Brain microvascular endothelial cell (primary cell): ENCODE measurements at regions not wholly inside any gene's neighbourhood (a gene's known extent, or its start where the extent isn't known, plus 50 kb on each side); places are given as distances from the start of the nearest gene placed in this dataset.
"Not testable (repeated sequence)": the region's sequence is repeated elsewhere in the genome, so short reads cannot be mapped to it uniquely, and the experiment has no call there.

Experiments used
- DNase-seq: peaks from one replicate; pipeline ENCODE4 v3.0.0-alpha.2; 2020
- H3K27ac ChIP-seq: fragments of 250-450 bp; sonication (Bioruptor Pico); 2 replicates; pipeline ENCODE4 v1.5.1; 2020; ENCODE audit warnings: mild to moderate bottlenecking, moderate library complexity
- H3K27me3 ChIP-seq: fragments of 250-450 bp; sonication (Bioruptor Pico); replicated peaks from 2 replicates; pipeline ENCODE4 v1.5.1; 2020; ENCODE audit warnings: mild to moderate bottlenecking
- H3K36me3 ChIP-seq: fragments of 250-450 bp; sonication (Bioruptor Pico); replicated peaks from 2 replicates; pipeline ENCODE4 v1.5.1; 2020; ENCODE audit warnings: mild to moderate bottlenecking
- H3K4me3 ChIP-seq: 2 replicates; pipeline ENCODE4 v1.5.1; 2011; ENCODE audit warnings: low read depth, mild to moderate bottlenecking, control low read depth, low read length, moderate library complexity
- in situ Hi-C: cut with HindIII; loops from 2 replicates; pipeline ENCODE4 v1.10.0; 2017; ENCODE audit warnings: low sequenced_read_pairs, low pct_ligation_motif_present
- TF ChIP-seq, protein P1 (sequence below): IDR thresholded peaks from 2 replicates; pipeline ENCODE4 v1.5.1; 2011; ENCODE audit warnings: low read depth, mild to moderate bottlenecking, moderate library complexity, low read length, control low read depth, inconsistent platforms; ENCODE audit errors: missing control alignments

DNA sequence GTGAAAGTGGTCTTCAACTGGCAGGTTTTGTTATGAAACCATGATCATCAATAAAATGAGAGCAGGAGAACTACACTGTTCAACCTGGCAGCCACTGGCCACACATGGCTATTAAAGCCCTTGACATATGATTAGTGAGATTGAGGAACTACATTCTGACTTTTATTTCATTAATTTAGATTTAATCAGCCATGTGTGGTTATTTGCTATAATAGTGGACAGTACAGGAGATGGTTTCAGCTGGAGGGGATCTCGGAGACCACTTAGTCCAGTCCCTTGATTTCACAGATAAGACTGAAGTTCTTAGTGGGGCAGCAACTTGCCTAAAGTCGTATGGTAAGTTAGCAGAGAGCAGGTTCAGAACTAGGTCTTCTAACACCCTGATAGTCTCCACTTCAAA lies 111.7 kb upstream of the BMPER start:
- H3K27me3 ChIP-seq: no peaks in the 10 kb centered on the region
- no peak overlapping the region for H3K4me3 ChIP-seq
- TF ChIP-seq, protein P1, sequence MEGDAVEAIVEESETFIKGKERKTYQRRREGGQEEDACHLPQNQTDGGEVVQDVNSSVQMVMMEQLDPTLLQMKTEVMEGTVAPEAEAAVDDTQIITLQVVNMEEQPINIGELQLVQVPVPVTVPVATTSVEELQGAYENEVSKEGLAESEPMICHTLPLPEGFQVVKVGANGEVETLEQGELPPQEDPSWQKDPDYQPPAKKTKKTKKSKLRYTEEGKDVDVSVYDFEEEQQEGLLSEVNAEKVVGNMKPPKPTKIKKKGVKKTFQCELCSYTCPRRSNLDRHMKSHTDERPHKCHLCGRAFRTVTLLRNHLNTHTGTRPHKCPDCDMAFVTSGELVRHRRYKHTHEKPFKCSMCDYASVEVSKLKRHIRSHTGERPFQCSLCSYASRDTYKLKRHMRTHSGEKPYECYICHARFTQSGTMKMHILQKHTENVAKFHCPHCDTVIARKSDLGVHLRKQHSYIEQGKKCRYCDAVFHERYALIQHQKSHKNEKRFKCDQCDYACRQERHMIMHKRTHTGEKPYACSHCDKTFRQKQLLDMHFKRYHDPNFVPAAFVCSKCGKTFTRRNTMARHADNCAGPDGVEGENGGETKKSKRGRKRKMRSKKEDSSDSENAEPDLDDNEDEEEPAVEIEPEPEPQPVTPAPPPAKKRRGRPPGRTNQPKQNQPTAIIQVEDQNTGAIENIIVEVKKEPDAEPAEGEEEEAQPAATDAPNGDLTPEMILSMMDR: no peak
- DNase-seq: no peak
- H3K36me3 ChIP-seq: no peaks in the 10 kb centered on the region
- in situ Hi-C loops: no loop called here
- H3K27ac ChIP-seq: no peak overlapping the region

DNA sequence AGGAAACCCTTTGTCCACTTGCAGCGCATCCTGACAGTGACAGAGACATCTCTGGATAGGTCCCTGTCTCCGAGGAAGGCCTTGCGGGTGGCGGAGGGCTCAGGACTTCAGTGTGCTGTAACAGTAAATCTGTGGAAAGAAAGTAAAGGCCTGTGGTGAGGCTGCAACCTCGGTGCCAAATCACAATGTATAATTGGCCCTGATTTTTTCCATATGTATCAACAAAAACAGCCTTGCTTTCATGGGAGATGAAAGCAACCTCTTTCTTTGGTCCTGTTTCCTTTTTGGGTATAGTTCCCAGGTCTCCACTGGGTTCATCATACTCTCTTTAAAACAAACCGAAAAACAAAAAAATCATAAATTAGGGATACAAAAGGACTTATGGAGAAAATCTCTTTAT lies 110.9 kb upstream of the BMPER start:
- in situ Hi-C loops: no loop called here
- Histone ChIP-seq H3K4me3 (no peak overlapping the region), H3K27me3 (no peaks in the 10 kb centered on the region), H3K36me3 (no peaks in the 10 kb centered on the region), H3K27ac (no peak overlapping the region)
- TF ChIP-seq, protein P1: no peak
- no peak for DNase-seq

DNA sequence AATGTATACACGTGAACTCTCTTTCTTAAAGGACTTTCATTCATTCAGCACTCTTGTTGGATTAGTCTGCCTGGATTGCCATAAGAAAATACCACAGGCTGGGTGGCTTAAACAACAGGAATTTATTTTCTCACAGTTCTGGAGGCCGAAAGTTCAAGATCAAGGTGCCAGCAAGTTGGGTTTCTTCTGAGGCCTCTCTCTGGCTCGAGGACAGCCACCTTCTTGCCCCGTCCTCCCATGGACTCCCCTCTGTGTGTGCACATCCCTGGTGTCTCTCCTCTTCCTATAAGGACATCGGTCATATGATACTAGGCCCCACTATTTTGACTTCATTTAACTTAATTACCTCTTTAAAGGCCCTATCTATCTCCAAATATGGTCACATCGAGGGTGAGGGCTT lies 110.4 kb upstream of the BMPER start:
- no peak for DNase-seq
- Histone ChIP-seq H3K27me3 (no peaks in the 10 kb centered on the region), H3K36me3 (no peaks in the 10 kb centered on the region), H3K27ac (no peak overlapping the region), H3K4me3 (no peak overlapping the region)
- TF ChIP-seq, protein P1: no peak
- in situ Hi-C loops: no loop called here

DNA sequence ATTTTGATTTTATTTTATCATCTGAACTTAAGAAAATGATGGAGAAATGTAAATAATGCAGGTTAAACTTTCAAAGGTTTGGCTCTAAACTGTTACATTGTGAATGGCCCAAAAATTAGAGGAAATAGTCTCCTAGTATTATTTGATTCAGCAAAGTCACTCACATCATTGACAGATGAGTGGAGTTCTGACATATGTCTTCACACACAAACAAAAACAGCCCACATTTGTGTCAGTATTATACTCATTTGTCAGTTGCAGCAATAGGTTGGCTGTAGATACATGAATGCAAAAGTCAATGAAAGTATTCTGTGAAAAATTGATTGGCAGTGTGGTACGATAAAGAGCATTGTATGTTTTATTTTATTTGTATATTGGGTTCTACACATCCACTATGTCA lies 108.8 kb upstream of the BMPER start:
- H3K36me3 ChIP-seq: no peaks in the 10 kb centered on the region
- TF ChIP-seq, protein P1: no peak
- DNase-seq: no peak
- no peaks in the 10 kb centered on the region for H3K27me3 ChIP-seq
- no peak overlapping the region for H3K4me3 ChIP-seq
- no peak overlapping the region for H3K27ac ChIP-seq
- in situ Hi-C loops: no loop called here

DNA sequence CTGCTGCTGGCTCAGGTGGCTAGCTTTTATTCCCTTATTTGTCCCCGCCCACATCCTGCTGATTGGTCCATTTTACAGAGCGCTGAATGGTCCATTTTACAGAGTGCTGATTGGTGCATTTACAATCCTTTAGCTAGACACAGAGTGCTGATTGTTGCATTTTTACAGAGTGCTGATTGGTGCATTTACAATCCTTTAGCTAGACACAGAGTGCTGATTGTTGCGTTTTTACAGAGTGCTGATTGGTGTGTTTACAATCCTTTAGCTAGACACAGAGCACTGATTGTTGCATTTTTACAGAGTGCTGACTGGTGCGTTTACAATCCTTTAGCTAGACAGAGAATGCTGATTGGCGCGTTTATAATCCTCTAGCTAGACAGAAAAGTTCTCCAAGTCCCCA lies 107.8 kb upstream of the BMPER start:
- H3K27ac ChIP-seq, in situ Hi-C loops, H3K36me3 ChIP-seq, H3K27me3 ChIP-seq, H3K4me3 ChIP-seq, DNase-seq: not testable (repeated sequence)

DNA sequence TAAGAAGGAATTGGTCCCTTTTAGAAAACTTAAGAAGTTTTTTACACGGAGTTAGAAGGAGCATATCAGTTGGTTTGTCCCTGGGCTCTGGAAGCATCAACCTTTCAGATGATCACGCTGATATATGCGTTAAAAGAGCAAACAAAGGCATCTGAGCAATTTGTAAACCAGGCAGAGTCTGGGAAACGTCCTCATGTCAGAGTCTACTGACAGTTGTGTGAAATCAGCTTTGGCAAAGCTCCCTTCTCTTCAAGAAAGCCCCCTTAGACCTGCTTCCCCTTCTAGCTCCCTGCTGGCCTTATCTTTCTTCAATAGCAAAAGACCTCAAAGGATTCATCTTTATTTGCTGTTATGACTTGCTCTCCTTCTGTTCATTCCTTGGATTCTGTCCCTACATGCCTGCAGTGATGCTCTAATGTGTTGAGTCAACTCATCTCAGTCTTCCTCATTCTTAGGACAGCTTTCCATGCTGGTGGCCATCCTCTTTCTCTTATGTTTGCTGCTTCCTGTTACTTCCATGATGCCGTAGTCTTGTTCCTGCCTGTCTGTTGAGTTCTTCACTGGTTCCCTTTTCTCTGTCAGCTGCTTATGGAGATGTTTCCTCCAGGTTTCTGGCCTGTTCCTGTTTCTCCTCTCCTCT lies 106.5 kb upstream of the BMPER start:
- Histone ChIP-seq H3K27me3 (no peaks in the 10 kb centered on the region), H3K27ac (no peak overlapping the region), H3K36me3 (no peaks in the 10 kb centered on the region), H3K4me3 (no peak overlapping the region)
- in situ Hi-C loops: no loop called here
- TF ChIP-seq, protein P1: no peak
- no peak for DNase-seq
